ENCODE measurements at regions not wholly inside any gene's neighbourhood (a gene's known extent, or its start where the extent isn't known, plus 50 kb on each side); places are given as distances from the start of the nearest gene placed in this dataset.

DNA sequence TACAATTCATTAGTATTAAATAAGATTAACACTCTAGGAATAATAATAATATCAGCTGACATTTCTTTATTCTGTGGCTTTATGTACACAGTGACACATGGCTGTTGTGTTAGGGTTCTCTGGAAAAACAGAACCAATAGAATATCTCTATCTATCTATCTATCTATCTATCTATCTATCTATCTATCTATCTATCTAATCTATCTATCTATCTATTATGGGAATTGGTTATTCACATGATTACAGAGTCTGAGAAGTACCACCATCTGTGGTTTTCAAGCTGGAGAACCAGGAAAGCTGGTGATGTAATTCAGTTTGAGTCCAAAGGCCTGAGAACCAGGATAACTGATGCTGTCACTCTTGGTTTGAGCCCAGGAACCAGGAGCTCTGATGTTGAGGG is 194.1 kb upstream of the MTPN start:
- no peaks in the 10 kb centered on the region for H3K79me2 ChIP-seq (ENCODE audit: insufficient read depth, low read length)
- no peak overlapping the region for H3K4me3 Mint-ChIP-seq
- no peak overlapping the region for H2BK20ac ChIP-seq (ENCODE audit: low read depth, low read length, poor library complexity, severe bottlenecking)
- H3K27me3 ChIP-seq (ENCODE audit: insufficient read depth, low read length), result no peaks in the 10 kb centered on the region
- DNase-seq, result no peak
- no peaks in the 10 kb centered on the region for H3K23me2 ChIP-seq (ENCODE audit: insufficient read length, low read depth, low read length, poor library complexity, severe bottlenecking)
- no peak overlapping the region for H2AFZ ChIP-seq (ENCODE audit: low read length)
- no peaks in the 10 kb centered on the region for H3K4me1 ChIP-seq (ENCODE audit: insufficient read depth, low read length)
- no peak overlapping the region for H3K4me2 ChIP-seq (ENCODE audit: insufficient read depth, insufficient read length, low read length)
- H2BK5ac ChIP-seq (ENCODE audit: insufficient read length, low read length), result no peak overlapping the region
- H2BK120ac ChIP-seq (ENCODE audit: low read depth, low read length, poor library complexity, severe bottlenecking), result no peak overlapping the region
- H3T11ph ChIP-seq (ENCODE audit: low read length), result no peak overlapping the region
- H4K20me1 ChIP-seq (ENCODE audit: control insufficient read depth, insufficient read depth, insufficient read length), result no peaks in the 10 kb centered on the region
- no peaks in the 10 kb centered on the region; the same call in 1 of the 2 replicates for H3K27me3 Mint-ChIP-seq (ENCODE audit: low read depth)
- H3K14ac ChIP-seq (ENCODE audit: insufficient read depth, low read length), result no peak overlapping the region
- H3K56ac ChIP-seq (ENCODE audit: insufficient read length, low read depth, low read length), result no peak overlapping the region
- no peaks in the 10 kb centered on the region for H3K79me1 ChIP-seq (ENCODE audit: insufficient read depth, low read depth, low read length, poor library complexity, severe bottlenecking)
- no peak overlapping the region for H3K23ac ChIP-seq (ENCODE audit: insufficient read length, low read depth, low read length)
- H4K5ac ChIP-seq (ENCODE audit: insufficient read length, low read depth, low read length), result no peak overlapping the region
- H2BK12ac ChIP-seq (ENCODE audit: insufficient read length, low read depth, low read length), result no peak overlapping the region
- TF ChIP-seq, protein P1, sequence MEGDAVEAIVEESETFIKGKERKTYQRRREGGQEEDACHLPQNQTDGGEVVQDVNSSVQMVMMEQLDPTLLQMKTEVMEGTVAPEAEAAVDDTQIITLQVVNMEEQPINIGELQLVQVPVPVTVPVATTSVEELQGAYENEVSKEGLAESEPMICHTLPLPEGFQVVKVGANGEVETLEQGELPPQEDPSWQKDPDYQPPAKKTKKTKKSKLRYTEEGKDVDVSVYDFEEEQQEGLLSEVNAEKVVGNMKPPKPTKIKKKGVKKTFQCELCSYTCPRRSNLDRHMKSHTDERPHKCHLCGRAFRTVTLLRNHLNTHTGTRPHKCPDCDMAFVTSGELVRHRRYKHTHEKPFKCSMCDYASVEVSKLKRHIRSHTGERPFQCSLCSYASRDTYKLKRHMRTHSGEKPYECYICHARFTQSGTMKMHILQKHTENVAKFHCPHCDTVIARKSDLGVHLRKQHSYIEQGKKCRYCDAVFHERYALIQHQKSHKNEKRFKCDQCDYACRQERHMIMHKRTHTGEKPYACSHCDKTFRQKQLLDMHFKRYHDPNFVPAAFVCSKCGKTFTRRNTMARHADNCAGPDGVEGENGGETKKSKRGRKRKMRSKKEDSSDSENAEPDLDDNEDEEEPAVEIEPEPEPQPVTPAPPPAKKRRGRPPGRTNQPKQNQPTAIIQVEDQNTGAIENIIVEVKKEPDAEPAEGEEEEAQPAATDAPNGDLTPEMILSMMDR (conservative IDR thresholded peaks at IDR 0.05), result no peak
- no peak overlapping the region for H3K9ac ChIP-seq (ENCODE audit: extremely low read depth, insufficient read length, low read length)
- H3K4me1 Mint-ChIP-seq, result no peaks in the 10 kb centered on the region
- H3K27ac ChIP-seq (ENCODE audit: insufficient read length, low read depth, low read length), result no peak overlapping the region
- H3K9me3 ChIP-seq (ENCODE audit: control insufficient read depth, low read depth, low read length), result no peaks in the 10 kb centered on the region
- H2AK5ac ChIP-seq (ENCODE audit: insufficient read length, low read length), result no peak overlapping the region
- no peak overlapping the region for H2BK15ac ChIP-seq (ENCODE audit: low read depth, low read length)
- no peak overlapping the region for H3K4ac ChIP-seq (ENCODE audit: low read depth, low read length)
- H4K91ac ChIP-seq (ENCODE audit: insufficient read length, low read depth, low read length), result no peak overlapping the region
- no peak overlapping the region for H3K18ac ChIP-seq (ENCODE audit: insufficient read length, low read depth, low read length)
- no peaks in the 10 kb centered on the region for H3K9me3 Mint-ChIP-seq
- no peak overlapping the region for H3K27ac Mint-ChIP-seq
- no peaks in the 10 kb centered on the region; a peak in 1 of 7 replicates for H3K36me3 Mint-ChIP-seq (ENCODE audit: insufficient read depth in 1 of 3, low read depth in 3 of 3)
- H4K8ac ChIP-seq (replicated peaks; ENCODE audit: insufficient read length, low read depth, low read length), result no peak overlapping the region
